Dermis blood vessel endothelial cell (primary cell): ENCODE measurements at regions not wholly inside any gene's neighbourhood (a gene's known extent, or its start where the extent isn't known, plus 50 kb on each side); places are given as distances from the start of the nearest gene placed in this dataset.
"Not testable (repeated sequence)": the region's sequence is repeated elsewhere in the genome, so short reads cannot be mapped to it uniquely, and the experiment has no call there.

Experiments used
- DNase-seq: peaks from one replicate; pipeline ENCODE4 v3.0.0; 2010

- no peak for DNase-seq
Measured at GRCh38 chrX:12060489-12061260, 77.6 kb upstream of the FRMPD4 start.

- DNase-seq: peak; percentile 48
Measured at GRCh38 chrX:12065251-12065650, 73.0 kb upstream of the FRMPD4 start.

- DNase-seq: peak; percentile 0
Measured at GRCh38 chrX:12076046-12076445, 62.2 kb upstream of the FRMPD4 start.

- DNase-seq: peak; percentile 61
Measured at GRCh38 chrX:12080265-12080664, 58.0 kb upstream of the FRMPD4 start.

- not testable (repeated sequence) for DNase-seq
Measured at GRCh38 chrX:12082959-12083358, 55.3 kb upstream of the FRMPD4 start.
